Lower lobe of right lung (tissue), 2 donors: ENCODE measurements at regions not wholly inside any gene's neighbourhood (a gene's known extent, or its start where the extent isn't known, plus 50 kb on each side); places are given as distances from the start of the nearest gene placed in this dataset.

Experiments used
- ATAC-seq, 2 donors: fragments of 200-7000 bp; cut with Tn5 transposase; one replicate each; pipeline ENCODE4 v1.9.1; 2020 to 2022; ENCODE audit warnings: mild to moderate bottlenecking in 2 of 2, moderate library complexity in 2 of 2
- DNase-seq: peaks from one replicate; pipeline ENCODE4 v3.0.0-alpha.2; 2020
- H3K27ac ChIP-seq: fragments of 200-600 bp; one replicate; pipeline ENCODE4 v1.8.0; 2022
- H3K27me3 ChIP-seq: fragments of 200-600 bp; one replicate; pipeline ENCODE4 v1.8.0; 2022; ENCODE audit warnings: low read depth
- H3K36me3 ChIP-seq: fragments of 200-600 bp; one replicate; pipeline ENCODE4 v1.8.0; 2022; ENCODE audit warnings: mild to moderate bottlenecking
- H3K4me1 ChIP-seq: fragments of 200-600 bp; one replicate; pipeline ENCODE4 v1.8.0; 2022
- H3K4me3 ChIP-seq: fragments of 200-600 bp; one replicate; pipeline ENCODE4 v1.8.0; 2022; ENCODE audit warnings: mild to moderate bottlenecking
- H3K9me3 ChIP-seq: fragments of 200-600 bp; one replicate; pipeline ENCODE4 v1.8.0; 2022
- CTCF ChIP-seq: fragments of 200-600 bp; IDR thresholded peaks from one replicate; pipeline ENCODE4 v1.8.0; 2022; ENCODE audit warnings: antibody characterized with exemption, mild to moderate bottlenecking
- intact Hi-C: fragments of 100-400 bp; cut with DNase I; formaldehyde crosslinking; loops from one replicate; pipeline ENCODE4 v1.11.0; 2022
- donor health status: DM: no; HTN: yes; CAD: no; lungs with severe emphysema.

- intact Hi-C loops: no loop called here
- H3K4me3 ChIP-seq: no peak overlapping the region
- no peaks in the 10 kb centered on the region for H3K27me3 ChIP-seq
- DNase-seq (no peak), ATAC-seq (no peak)
- no peaks in the 10 kb centered on the region for H3K36me3 ChIP-seq
- TF ChIP-seq CTCF: no peak
- H3K4me1 ChIP-seq: no peaks in the 10 kb centered on the region
- no peaks in the 10 kb centered on the region for H3K9me3 ChIP-seq
- H3K27ac ChIP-seq: no peak overlapping the region
These were observed 196.2 kb upstream of the NSMCE3 start for GRCh38 chr15:29465816-29466215.

GRCh38 chr15:29465196-29465595 lies 195.6 kb upstream of the NSMCE3 start:
- intact Hi-C loops: no loop called here
- no peaks in the 10 kb centered on the region for H3K9me3 ChIP-seq
- no peak for DNase-seq
- no peak for ATAC-seq
- TF ChIP-seq CTCF: no peak
- no peaks in the 10 kb centered on the region for H3K27me3 ChIP-seq
- no peaks in the 10 kb centered on the region for H3K36me3 ChIP-seq
- H3K27ac ChIP-seq: no peak overlapping the region
- no peak overlapping the region for H3K4me3 ChIP-seq
- no peaks in the 10 kb centered on the region for H3K4me1 ChIP-seq

- Histone ChIP-seq H3K9me3 (no peaks in the 10 kb centered on the region), H3K27ac (no peak overlapping the region), H3K4me1 (no peaks in the 10 kb centered on the region), H3K27me3 (no peaks in the 10 kb centered on the region), H3K4me3 (no peak overlapping the region), H3K36me3 (no peaks in the 10 kb centered on the region)
- no peak for ATAC-seq
- TF ChIP-seq CTCF: no peak
- DNase-seq: no peak
- intact Hi-C loops: no loop called here
These were observed 192.3 kb upstream of the NSMCE3 start for GRCh38 chr15:29461877-29462276.

GRCh38 chr15:29458361-29458760 lies 188.7 kb upstream of the NSMCE3 start:
- ATAC-seq (no peak), DNase-seq (no peak)
- Histone ChIP-seq H3K4me1 (no peaks in the 10 kb centered on the region), H3K4me3 (no peak overlapping the region), H3K27me3 (no peaks in the 10 kb centered on the region), H3K36me3 (no peaks in the 10 kb centered on the region), H3K27ac (no peak overlapping the region), H3K9me3 (no peaks in the 10 kb centered on the region)
- no peak for TF ChIP-seq CTCF
- intact Hi-C loops: no loop called here

GRCh38 chr15:29457729-29458128 lies 188.1 kb upstream of the NSMCE3 start:
- no peaks in the 10 kb centered on the region for H3K4me1 ChIP-seq
- H3K27ac ChIP-seq: no peak overlapping the region
- no peak overlapping the region for H3K4me3 ChIP-seq
- TF ChIP-seq CTCF: no peak
- intact Hi-C loops: no loop called here
- H3K27me3 ChIP-seq: no peaks in the 10 kb centered on the region
- no peaks in the 10 kb centered on the region for H3K36me3 ChIP-seq
- ATAC-seq (no peak), DNase-seq (no peak)
- H3K9me3 ChIP-seq: no peaks in the 10 kb centered on the region

- DNase-seq (no peak), ATAC-seq (no peak)
- TF ChIP-seq CTCF: no peak
- Histone ChIP-seq H3K36me3 (no peaks in the 10 kb centered on the region), H3K27ac (no peak overlapping the region), H3K4me3 (no peak overlapping the region), H3K27me3 (no peaks in the 10 kb centered on the region), H3K9me3 (no peaks in the 10 kb centered on the region), H3K4me1 (no peaks in the 10 kb centered on the region)
- intact Hi-C loops: no loop called here
These were observed 187.3 kb upstream of the NSMCE3 start for GRCh38 chr15:29456964-29457363.
